GM13976 (cell line): ENCODE measurements at regions not wholly inside any gene's neighbourhood (a gene's known extent, or its start where the extent isn't known, plus 50 kb on each side); places are given as distances from the start of the nearest gene placed in this dataset.

Experiments
- DNase-seq: peaks from one replicate; pipeline ENCODE4 v3.0.0; 2012; ENCODE audit warnings: low spot score
- CTCF ChIP-seq: IDR thresholded peaks from 2 replicates; pipeline ENCODE4 v1.5.1; 2012; ENCODE audit warnings: borderline replicate concordance, mild to moderate bottlenecking; ENCODE audit not compliant: insufficient read depth; ENCODE audit errors: extremely low read depth, missing control alignments, control extremely low read depth
- in situ Hi-C: fragments of 300-500 bp; cut with MboI; formaldehyde crosslinking; loops from one replicate; pipeline ENCODE4 v1.12.0; 2022; ENCODE audit warnings: low sequenced_read_pairs, mixed read lengths, inconsistent platforms; ENCODE audit not compliant: unreplicated experiment

DNA sequence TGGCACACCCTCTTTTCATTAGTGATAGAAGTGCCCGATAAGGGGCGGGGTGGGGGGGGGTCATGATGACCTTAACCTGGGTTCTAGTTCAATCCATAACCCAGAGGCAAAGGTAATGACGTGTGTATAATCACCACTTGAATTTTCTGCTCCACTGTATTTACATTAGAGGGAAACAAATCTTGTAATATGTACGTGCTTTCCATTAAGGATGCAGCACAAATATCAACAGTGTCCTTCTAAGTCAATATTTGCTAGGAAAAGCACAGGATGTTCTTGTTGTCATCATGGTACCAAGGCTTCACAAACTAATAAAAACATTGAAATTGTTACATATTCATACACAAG lies 121.2 kb upstream of the SLC38A2 start:
- no peak for DNase-seq

DNA sequence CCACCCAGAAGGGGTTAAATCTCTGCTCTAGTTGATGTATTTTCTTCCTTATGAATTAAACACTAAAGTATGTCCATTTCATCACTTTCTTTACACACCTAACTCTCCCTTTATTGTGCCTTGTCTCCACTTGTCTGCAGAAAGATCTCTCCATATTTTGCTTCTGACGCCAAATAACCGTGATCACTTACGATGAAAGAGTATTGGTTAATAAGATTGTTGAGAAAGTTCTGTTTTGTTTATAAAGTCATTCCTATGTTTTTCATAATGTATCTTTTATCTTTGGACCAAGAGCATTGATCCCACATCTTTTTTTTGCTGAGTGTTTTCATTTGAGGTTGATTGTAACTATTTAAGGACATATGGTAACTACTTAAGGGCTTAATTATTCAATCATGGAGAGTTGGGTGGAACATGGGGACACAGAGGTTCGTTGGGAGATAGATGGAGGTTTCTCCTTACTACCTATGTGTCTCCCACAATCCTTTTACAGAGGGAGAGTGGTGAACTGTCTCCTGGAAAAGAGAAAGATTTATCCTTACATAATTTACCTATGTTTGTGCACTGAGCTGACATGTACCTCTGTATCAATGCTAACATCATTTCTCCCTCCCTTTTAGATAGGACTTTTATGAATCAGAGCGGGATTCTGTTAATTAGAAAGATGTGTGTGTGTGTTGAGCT lies 120.7 kb upstream of the SLC38A2 start:
- no peak for TF ChIP-seq CTCF
- in situ Hi-C loops: no loop called here
- no peak for DNase-seq

More for the DNA sequence above, 121.2 kb upstream of the SLC38A2 start:
- no peak for TF ChIP-seq CTCF
- in situ Hi-C loops: no loop called here

DNA sequence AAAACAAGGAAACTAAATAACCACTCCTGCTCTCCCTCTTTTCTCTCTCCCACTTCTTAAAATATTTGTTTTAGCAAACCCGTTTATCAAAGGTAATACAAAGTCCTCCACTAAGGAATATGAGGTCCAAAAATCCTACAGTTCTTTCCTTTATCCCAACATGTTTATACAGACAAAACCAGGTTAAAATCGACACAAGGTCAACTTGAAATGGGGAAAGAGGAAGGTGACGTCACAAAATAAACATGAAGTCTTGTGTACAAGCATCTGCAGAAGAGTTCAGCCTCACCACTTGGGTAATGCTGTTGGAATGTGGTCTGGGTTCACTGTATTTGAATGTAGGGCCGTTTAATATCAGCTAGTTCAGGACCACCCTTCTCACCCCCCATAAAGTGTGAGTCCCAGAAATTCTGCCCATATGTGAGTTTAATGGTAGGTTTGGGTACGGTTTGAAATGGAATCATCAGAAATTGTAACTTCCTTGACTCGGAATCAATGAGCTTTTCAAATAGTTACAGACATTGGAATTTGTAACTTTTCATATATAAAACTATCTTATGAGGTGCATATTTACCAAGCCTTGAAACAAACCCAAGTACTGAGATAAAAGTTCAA lies 120.0 kb upstream of the SLC38A2 start:
- TF ChIP-seq CTCF: no peak
- in situ Hi-C loops: no loop called here
- DNase-seq: no peak

GRCh38 chr12:46491548-46491947 lies 119.0 kb upstream of the SLC38A2 start:
- DNase-seq: no peak
- TF ChIP-seq CTCF: no peak
- in situ Hi-C loops: no loop called here

- in situ Hi-C loops: no loop called here
- DNase-seq: no peak
- no peak for TF ChIP-seq CTCF
Measured at GRCh38 chr12:46490635-46491034, 118.1 kb upstream of the SLC38A2 start.

DNA sequence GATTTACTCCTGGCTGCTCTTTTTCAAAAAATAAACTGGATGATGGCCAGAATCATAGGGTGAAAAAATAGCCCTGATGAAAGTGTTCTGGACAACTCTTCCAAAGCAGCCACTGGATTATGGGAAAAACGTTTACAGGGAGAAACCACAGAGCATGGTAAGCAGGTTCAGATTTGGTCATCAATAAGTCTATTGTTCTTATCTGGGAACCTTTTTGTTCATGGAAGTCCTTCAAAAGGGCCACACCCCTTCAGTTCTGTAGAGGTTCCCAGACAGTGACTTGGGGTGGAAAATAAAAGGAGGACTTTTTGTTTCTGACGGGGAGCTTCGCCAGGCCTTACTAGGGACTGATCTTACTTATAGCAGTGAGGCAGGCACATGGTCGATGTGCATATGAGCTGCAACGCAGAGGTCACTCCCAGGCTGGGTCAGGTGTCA lies 117.4 kb upstream of the SLC38A2 start:
- no peak for TF ChIP-seq CTCF
- DNase-seq: no peak
- in situ Hi-C loops: no loop called here
